Suppressor macrophage (primary cell): ENCODE measurements at regions not wholly inside any gene's neighbourhood (a gene's known extent, or its start where the extent isn't known, plus 50 kb on each side); places are given as distances from the start of the nearest gene placed in this dataset.
"Not testable (repeated sequence)": the region's sequence is repeated elsewhere in the genome, so short reads cannot be mapped to it uniquely, and the experiment has no call there.

Experiments
- DNase-seq, 4 experiments: peaks; one replicate each; pipeline ENCODE4 v3.0.0-alpha.2; 2020 to 2022

GRCh38 chr3:48101301-48101650 is 85.1 kb upstream of the MAP4 start:
- DNase-seq = not testable (repeated sequence)

GRCh38 chr3:48092270-48092669 is 76.1 kb upstream of the MAP4 start:
- no peak for DNase-seq

- DNase-seq = no peak
Observed at GRCh38 chr3:48090166-48090939, 74.1 kb upstream of the MAP4 start.

- DNase-seq = peak; percentile 96 to 99 (median 98)
Observed at GRCh38 chr3:48088749-48089466, 72.7 kb upstream of the MAP4 start.

GRCh38 chr3:48088056-48088748 is 72.0 kb upstream of the MAP4 start:
- peak in 3 of 4 experiments; percentile 5 to 26 (median 19) for DNase-seq

GRCh38 chr3:48086705-48087104 is 70.5 kb upstream of the MAP4 start:
- DNase-seq = no peak

- no peak for DNase-seq
Observed at GRCh38 chr3:48084929-48085328, 68.7 kb upstream of the MAP4 start.

GRCh38 chr3:48084170-48084569 is 68.0 kb upstream of the MAP4 start:
- no peak for DNase-seq

GRCh38 chr3:48082580-48083184 is 66.5 kb upstream of the MAP4 start:
- DNase-seq = no peak

GRCh38 chr3:48077815-48078214 is 61.6 kb upstream of the MAP4 start:
- no peak for DNase-seq

- DNase-seq = no peak
Observed at GRCh38 chr3:48070030-48070429, 53.8 kb upstream of the MAP4 start.

- no peak for DNase-seq
Observed at GRCh38 chr3:48069339-48069738, 53.1 kb upstream of the MAP4 start.

- no peak for DNase-seq
Observed at GRCh38 chr3:48068886-48069285, 52.7 kb upstream of the MAP4 start.

- not testable (repeated sequence) for DNase-seq
Observed at GRCh38 chr3:48068320-48068719, 52.1 kb upstream of the MAP4 start.

- no peak for DNase-seq
Observed at GRCh38 chr3:48067271-48067670, 51.1 kb upstream of the MAP4 start.
